NB4 (cell line): ENCODE measurements at regions not wholly inside any gene's neighbourhood (a gene's known extent, or its start where the extent isn't known, plus 50 kb on each side); places are given as distances from the start of the nearest gene placed in this dataset.

Experiments used
- CTCF ChIP-seq: IDR thresholded peaks from one replicate; pipeline ENCODE4 v1.5.1; 2012; ENCODE audit warnings: low read depth, low read length
- MYC ChIP-seq: IDR thresholded peaks from 2 replicates; pipeline ENCODE4 v1.6.1; 2011; ENCODE audit warnings: low read depth, low read length
- POLR2A ChIP-seq: IDR thresholded peaks from 2 replicates; pipeline ENCODE4 v1.6.1; 2011; ENCODE audit warnings: mild to moderate bottlenecking; ENCODE audit not compliant: insufficient read length; ENCODE audit errors: extremely low read depth
- TF ChIP-seq, protein P1 (sequence below): IDR thresholded peaks from 2 replicates; pipeline ENCODE4 v1.6.1; 2011; ENCODE audit warnings: low read depth, low read length

DNA sequence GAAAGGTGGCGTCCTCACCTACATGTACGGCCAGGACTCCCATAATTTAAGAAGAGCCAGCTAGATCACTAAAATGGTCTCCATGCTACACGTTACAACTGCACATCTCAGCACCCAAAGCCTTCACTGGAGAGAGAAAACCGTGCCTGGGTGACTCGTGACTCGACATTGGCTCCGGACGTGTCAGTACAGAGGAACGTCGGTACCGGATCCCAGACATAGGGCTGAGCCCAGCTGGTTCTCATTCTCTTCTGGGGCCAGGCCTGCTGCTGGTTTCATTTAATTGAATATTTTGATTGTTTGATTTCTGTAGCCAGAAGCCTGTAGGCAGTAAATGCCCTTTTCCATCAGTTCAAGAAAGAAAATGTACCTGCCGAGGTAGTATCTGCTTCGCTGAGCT is 93.1 kb downstream of the HHIPL2 start:
- TF ChIP-seq CTCF (no peak), POLR2A (no peak), MYC (no peak)
- TF ChIP-seq, protein P1, sequence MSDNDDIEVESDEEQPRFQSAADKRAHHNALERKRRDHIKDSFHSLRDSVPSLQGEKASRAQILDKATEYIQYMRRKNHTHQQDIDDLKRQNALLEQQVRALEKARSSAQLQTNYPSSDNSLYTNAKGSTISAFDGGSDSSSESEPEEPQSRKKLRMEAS, result no peak
